ENCODE measurements at regions not wholly inside any gene's neighbourhood (a gene's known extent, or its start where the extent isn't known, plus 50 kb on each side); places are given as distances from the start of the nearest gene placed in this dataset.

- no peak for TF ChIP-seq ZNF274 (IDR thresholded peaks at IDR 0.05; ENCODE audit: low read length)
- no peak for TF ChIP-seq ZNF274 (tag by site-specific recombination; IDR thresholded peaks at IDR 0.05; ENCODE audit: borderline replicate concordance)
- no peak for TF ChIP-seq CTCF (tag by site-specific recombination; IDR thresholded peaks at IDR 0.05)
These were observed 98.1 kb upstream of the VRK1 start for GRCh38 chr14:96698960-96699539.
